ENCODE measurements at regions not wholly inside any gene's neighbourhood (a gene's known extent, or its start where the extent isn't known, plus 50 kb on each side); places are given as distances from the start of the nearest gene placed in this dataset.

DNA sequence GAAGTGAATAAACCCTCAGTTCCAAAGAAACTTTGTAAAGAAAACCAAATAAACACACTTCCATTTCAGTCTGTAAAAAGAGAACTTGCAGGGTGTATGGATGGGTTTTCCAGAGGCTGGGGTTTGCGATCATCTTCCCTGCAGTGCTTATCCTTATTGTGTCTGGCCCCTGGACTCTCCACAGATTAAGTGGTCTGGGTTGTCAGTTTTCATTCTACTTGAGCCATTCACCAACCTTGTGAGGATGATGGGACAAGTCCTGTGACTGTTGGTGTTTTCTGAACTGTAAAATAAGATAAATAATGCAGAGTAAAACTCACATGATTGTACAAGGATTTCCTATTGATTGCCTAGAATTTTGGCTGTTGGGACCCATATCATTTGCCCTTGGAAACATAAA is 166.1 kb upstream of the MOCS2 start:
- Histone ChIP-seq H3K4me3 (no peak overlapping the region), H2AFZ (no peak overlapping the region), H3K4me2 (ENCODE audit: unreplicated experiment) (no peak overlapping the region), H3K9me2 (ENCODE audit: insufficient read depth) (no peaks in the 10 kb centered on the region), H3K27ac (no peak overlapping the region), H3F3A (ENCODE audit: insufficient read depth) (no peaks in the 10 kb centered on the region), H3K79me2 (ENCODE audit: insufficient read depth) (no peaks in the 10 kb centered on the region), H3K27me3 (replicated peaks; ENCODE audit: insufficient read depth) (no peaks in the 10 kb centered on the region), H3K9me3 (ENCODE audit: low read depth) (no peaks in the 10 kb centered on the region), H3K9ac (no peak overlapping the region), H3K36me3 (ENCODE audit: low read depth) (no peaks in the 10 kb centered on the region), H4K20me1 (ENCODE audit: insufficient read depth) (no peaks in the 10 kb centered on the region), H3K4me1 (ENCODE audit: insufficient read depth) (no peaks in the 10 kb centered on the region)
- no peak for DNase-seq
- no peak for TF ChIP-seq EZH2phosphoT487 (IDR thresholded peaks at IDR 0.05; ENCODE audit: insufficient read depth, low read depth)
- TF ChIP-seq EZH2 (IDR thresholded peaks at IDR 0.05; ENCODE audit: insufficient read depth, poor library complexity, severe bottlenecking), result no peak
- in situ Hi-C loops (cut with MboI), result no loop called here
- WGBS, 2 experiments (ENCODE audit: low coverage in 1 of 2, low lambda C conversion rate in 2 of 2, missing lambda C conversion rate in 2 of 2), result 95 to 100% methylated on average over 1 of the region's 1 CpG

DNA sequence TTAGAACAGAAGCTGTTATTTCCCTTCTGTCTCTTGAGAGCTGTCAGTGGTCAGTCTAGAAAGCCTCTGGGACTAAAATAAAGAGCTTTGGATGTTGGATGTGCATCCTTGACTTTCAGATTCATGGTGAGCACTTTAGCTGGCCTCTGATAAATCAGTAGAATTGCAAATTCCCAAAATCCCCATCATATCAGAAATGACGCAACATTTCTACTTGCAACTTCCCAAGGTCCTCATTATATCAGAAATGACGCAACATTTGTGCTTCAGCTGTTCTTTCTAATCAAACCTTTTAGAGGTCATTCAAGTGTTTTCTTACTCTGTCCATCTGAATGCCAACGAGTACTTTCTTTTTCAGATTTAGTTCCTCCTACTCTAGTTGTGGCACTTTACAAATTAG is 167.3 kb upstream of the MOCS2 start:
- H3K9ac ChIP-seq, result no peak overlapping the region
- H4K20me1 ChIP-seq (ENCODE audit: insufficient read depth), result no peaks in the 10 kb centered on the region
- no peaks in the 10 kb centered on the region for H3F3A ChIP-seq (ENCODE audit: insufficient read depth)
- no peak overlapping the region for H2AFZ ChIP-seq
- H3K79me2 ChIP-seq (ENCODE audit: insufficient read depth), result no peaks in the 10 kb centered on the region
- no peak for DNase-seq
- in situ Hi-C loops (cut with MboI), result no loop called here
- 88 to 96% methylated on average over 3 of the region's 3 CpGs for WGBS, 2 experiments (ENCODE audit: low coverage in 1 of 2, low lambda C conversion rate in 2 of 2, missing lambda C conversion rate in 2 of 2)
- no peak for TF ChIP-seq EZH2phosphoT487 (IDR thresholded peaks at IDR 0.05; ENCODE audit: insufficient read depth, low read depth)
- no peak for TF ChIP-seq EZH2 (IDR thresholded peaks at IDR 0.05; ENCODE audit: insufficient read depth, poor library complexity, severe bottlenecking)
- no peak overlapping the region for H3K4me3 ChIP-seq
- H3K4me1 ChIP-seq (ENCODE audit: insufficient read depth), result no peaks in the 10 kb centered on the region
- H3K36me3 ChIP-seq (ENCODE audit: low read depth), result no peaks in the 10 kb centered on the region
- no peak overlapping the region for H3K27ac ChIP-seq
- no peaks in the 10 kb centered on the region for H3K27me3 ChIP-seq (replicated peaks; ENCODE audit: insufficient read depth)
- H3K9me3 ChIP-seq (ENCODE audit: low read depth), result no peaks in the 10 kb centered on the region
- H3K4me2 ChIP-seq (ENCODE audit: unreplicated experiment), result no peak overlapping the region
- no peaks in the 10 kb centered on the region for H3K9me2 ChIP-seq (ENCODE audit: insufficient read depth)

DNA sequence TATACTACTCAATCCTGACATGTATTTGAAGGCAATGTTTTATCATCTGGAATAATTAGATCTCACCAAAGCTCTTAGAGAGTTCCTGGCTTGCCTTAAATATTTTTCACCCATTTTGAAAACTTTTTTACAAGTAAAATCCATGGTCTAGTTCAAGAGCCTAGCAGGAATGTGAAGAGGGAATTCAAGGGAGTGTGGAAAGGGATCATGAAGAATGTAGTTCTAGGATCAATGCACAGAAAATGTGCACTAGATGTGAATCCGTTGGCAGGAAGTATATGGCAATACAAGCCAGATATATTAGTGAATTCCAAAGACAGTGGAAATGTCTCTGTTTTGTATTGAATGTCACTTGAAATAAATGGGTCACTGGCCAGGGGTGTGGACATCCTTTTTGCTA is 167.9 kb upstream of the MOCS2 start:
- Histone ChIP-seq H3K9me3 (ENCODE audit: low read depth) (no peaks in the 10 kb centered on the region), H3K4me3 (no peak overlapping the region), H3K4me1 (ENCODE audit: insufficient read depth) (no peaks in the 10 kb centered on the region), H2AFZ (no peak overlapping the region), H3K27me3 (replicated peaks; ENCODE audit: insufficient read depth) (no peaks in the 10 kb centered on the region), H3K9ac (no peak overlapping the region), H3K4me2 (ENCODE audit: unreplicated experiment) (no peak overlapping the region), H3K27ac (no peak overlapping the region), H3K9me2 (ENCODE audit: insufficient read depth) (no peaks in the 10 kb centered on the region), H4K20me1 (ENCODE audit: insufficient read depth) (no peaks in the 10 kb centered on the region), H3K36me3 (ENCODE audit: low read depth) (no peaks in the 10 kb centered on the region), H3F3A (ENCODE audit: insufficient read depth) (no peaks in the 10 kb centered on the region), H3K79me2 (ENCODE audit: insufficient read depth) (no peaks in the 10 kb centered on the region)
- no peak for DNase-seq
- WGBS, 2 experiments (ENCODE audit: low coverage in 1 of 2, low lambda C conversion rate in 2 of 2, missing lambda C conversion rate in 2 of 2), result 23 to 50% methylated on average over 1 of the region's 1 CpG
- in situ Hi-C loops (cut with MboI), result no loop called here
- TF ChIP-seq EZH2phosphoT487 (IDR thresholded peaks at IDR 0.05; ENCODE audit: insufficient read depth, low read depth), result no peak
- TF ChIP-seq EZH2 (IDR thresholded peaks at IDR 0.05; ENCODE audit: insufficient read depth, poor library complexity, severe bottlenecking), result no peak

DNA sequence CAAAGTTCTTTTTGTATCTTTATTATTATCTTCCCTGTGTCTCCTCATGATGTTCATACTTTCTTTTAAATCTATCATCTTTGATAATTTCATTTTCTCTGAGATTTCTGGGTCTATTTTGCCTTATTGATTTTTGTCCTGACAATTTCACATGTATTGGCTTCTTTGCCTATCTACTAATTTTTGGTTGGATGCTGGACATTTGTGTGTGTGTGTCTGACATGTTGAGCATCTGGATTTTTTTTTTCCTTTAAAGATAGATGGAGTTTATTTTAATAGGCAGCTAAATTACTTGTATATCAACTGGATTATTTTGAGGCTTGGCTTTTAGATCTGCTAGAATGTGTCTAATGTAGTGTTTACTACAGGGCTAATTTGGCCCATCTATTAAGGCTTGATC is 178.0 kb upstream of the MOCS2 start:
- no peaks in the 10 kb centered on the region for H3K36me3 ChIP-seq (ENCODE audit: low read depth)
- no peak overlapping the region for H3K4me3 ChIP-seq
- H2AFZ ChIP-seq, result no peak overlapping the region
- H3K9me3 ChIP-seq (ENCODE audit: low read depth), result no peaks in the 10 kb centered on the region
- DNase-seq, result no peak
- no peaks in the 10 kb centered on the region for H4K20me1 ChIP-seq (ENCODE audit: insufficient read depth)
- H3K79me2 ChIP-seq (ENCODE audit: insufficient read depth), result no peaks in the 10 kb centered on the region
- H3K27ac ChIP-seq, result no peak overlapping the region
- H3K9me2 ChIP-seq (ENCODE audit: insufficient read depth), result no peaks in the 10 kb centered on the region
- H3K4me1 ChIP-seq (ENCODE audit: insufficient read depth), result no peaks in the 10 kb centered on the region
- in situ Hi-C loops (cut with MboI), result no loop called here
- no peaks in the 10 kb centered on the region for H3K27me3 ChIP-seq (replicated peaks; ENCODE audit: insufficient read depth)
- no peak overlapping the region for H3K4me2 ChIP-seq (ENCODE audit: unreplicated experiment)
- H3K9ac ChIP-seq, result no peak overlapping the region
- H3F3A ChIP-seq (ENCODE audit: insufficient read depth), result peaks cover 7% of the 10 kb centered on the region; the same call in 1 of the 2 replicates
- TF ChIP-seq EZH2phosphoT487 (IDR thresholded peaks at IDR 0.05; ENCODE audit: insufficient read depth, low read depth), result no peak
- TF ChIP-seq EZH2 (IDR thresholded peaks at IDR 0.05; ENCODE audit: insufficient read depth, poor library complexity, severe bottlenecking), result no peak

DNA sequence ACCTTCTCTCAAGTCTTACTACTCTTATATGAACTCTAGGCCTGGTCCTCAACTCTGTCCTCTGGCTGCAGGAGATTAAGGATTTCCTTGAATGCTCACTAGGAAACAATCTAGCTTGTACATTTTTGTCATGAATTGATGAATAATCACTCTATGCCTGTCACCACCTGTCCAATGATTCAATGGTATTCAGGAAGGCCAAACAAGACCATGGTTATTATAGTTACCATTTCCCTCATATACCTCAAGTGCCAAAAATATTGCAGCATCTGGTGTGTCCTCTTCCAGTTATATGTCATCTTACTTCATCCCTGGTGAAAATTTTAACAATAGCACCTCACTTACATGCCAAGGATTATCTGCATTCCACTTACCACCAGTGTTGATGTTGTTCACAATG is 179.0 kb upstream of the MOCS2 start:
- in situ Hi-C loops (cut with MboI), result no loop called here
- no peak overlapping the region for H3K4me2 ChIP-seq (ENCODE audit: unreplicated experiment)
- TF ChIP-seq EZH2phosphoT487 (IDR thresholded peaks at IDR 0.05; ENCODE audit: insufficient read depth, low read depth) (no peak), EZH2 (IDR thresholded peaks at IDR 0.05; ENCODE audit: insufficient read depth, poor library complexity, severe bottlenecking) (no peak)
- H2AFZ ChIP-seq, result no peak overlapping the region
- H3K79me2 ChIP-seq (ENCODE audit: insufficient read depth), result no peaks in the 10 kb centered on the region
- H3F3A ChIP-seq (ENCODE audit: insufficient read depth), result peaks cover 7% of the 10 kb centered on the region; the same call in 1 of the 2 replicates
- H3K4me3 ChIP-seq, result no peak overlapping the region
- H3K27me3 ChIP-seq (replicated peaks; ENCODE audit: insufficient read depth), result no peaks in the 10 kb centered on the region
- H4K20me1 ChIP-seq (ENCODE audit: insufficient read depth), result no peaks in the 10 kb centered on the region
- no peaks in the 10 kb centered on the region for H3K4me1 ChIP-seq (ENCODE audit: insufficient read depth)
- H3K9me2 ChIP-seq (ENCODE audit: insufficient read depth), result no peaks in the 10 kb centered on the region
- H3K36me3 ChIP-seq (ENCODE audit: low read depth), result no peaks in the 10 kb centered on the region
- no peaks in the 10 kb centered on the region for H3K9me3 ChIP-seq (ENCODE audit: low read depth)
- no peak for DNase-seq
- H3K27ac ChIP-seq, result no peak overlapping the region
- H3K9ac ChIP-seq, result no peak overlapping the region

Measured in GM23248 (cell line).